Calu3 (cell line): ENCODE measurements at regions not wholly inside any gene's neighbourhood (a gene's known extent, or its start where the extent isn't known, plus 50 kb on each side); places are given as distances from the start of the nearest gene placed in this dataset.

Experiments used
- BruUV-seq: library from RNA; stranded (reverse); fragments of 400-500 nt; replicated peaks from 2 replicates; lab custom pipeline; 2021; lab: Mats Ljungman, UMichigan
- CTCF ChIA-PET: fragments of 300-600 bp; sonication (Branson Sonifier 250); formaldehyde crosslinking; loops from one replicate; lab custom pipeline; 2022; ENCODE audit warnings: antibody characterized with exemption; lab: Charles Lee
- DNase-seq: peaks from one replicate; pipeline ENCODE4 v3.0.0; 2022
- H3K27ac Mint-ChIP-seq: one replicate; pipeline ENCODE4 v1.8.0; 2022; ENCODE audit warnings: mixed read lengths; ENCODE audit not compliant: unreplicated experiment
- H3K27me3 Mint-ChIP-seq: one replicate; pipeline ENCODE4 v1.8.0; 2022; ENCODE audit warnings: mixed read lengths; ENCODE audit not compliant: unreplicated experiment
- H3K36me3 Mint-ChIP-seq: one replicate; pipeline ENCODE4 v1.8.0; 2022; ENCODE audit warnings: mild to moderate bottlenecking, moderate library complexity, mixed read lengths; ENCODE audit not compliant: insufficient read depth, unreplicated experiment
- H3K4me1 Mint-ChIP-seq: one replicate; pipeline ENCODE4 v1.8.0; 2022; ENCODE audit warnings: mild to moderate bottlenecking, low read depth, mixed read lengths; ENCODE audit not compliant: unreplicated experiment
- H3K4me3 Mint-ChIP-seq: one replicate; pipeline ENCODE4 v1.8.0; 2022; ENCODE audit warnings: mild to moderate bottlenecking, low read depth, moderate library complexity, mixed read lengths; ENCODE audit not compliant: unreplicated experiment
- H3K9me3 Mint-ChIP-seq: one replicate; pipeline ENCODE4 v1.8.0; 2022; ENCODE audit warnings: low read depth, mixed read lengths; ENCODE audit not compliant: unreplicated experiment
- CTCF ChIP-seq: fragments of 200-600 bp; IDR thresholded peaks from one replicate; pipeline ENCODE4 v1.8.0; 2022; ENCODE audit warnings: antibody characterized with exemption; ENCODE audit not compliant: unreplicated experiment
- intact Hi-C: fragments of 100-400 bp; cut with micrococcal nuclease; formaldehyde crosslinking; loops from one replicate; pipeline ENCODE4 v1.10.0; 2022; ENCODE audit not compliant: unreplicated experiment

- Mint-ChIP-seq H3K36me3 (no peaks in the 10 kb centered on the region), H3K4me3 (no peak overlapping the region), H3K4me1 (no peaks in the 10 kb centered on the region), H3K27ac (no peak overlapping the region), H3K9me3 (no peaks in the 10 kb centered on the region), H3K27me3 (no peaks in the 10 kb centered on the region)
- intact Hi-C loops: no loop called here
- CTCF ChIA-PET: no interaction called here
- no peak for DNase-seq
- no TSS peak for BruUV-seq
- TF ChIP-seq CTCF: no peak
Measured at GRCh38 chr13:105598529-105598928, 936.9 kb downstream of the EFNB2 start.

GRCh38 chr13:105597573-105597972 lies 937.9 kb downstream of the EFNB2 start:
- Mint-ChIP-seq H3K27me3 (no peaks in the 10 kb centered on the region), H3K9me3 (no peaks in the 10 kb centered on the region), H3K27ac (no peak overlapping the region), H3K4me3 (no peak overlapping the region), H3K4me1 (no peaks in the 10 kb centered on the region), H3K36me3 (no peaks in the 10 kb centered on the region)
- no TSS peak for BruUV-seq
- intact Hi-C loops: no loop called here
- CTCF ChIA-PET: no interaction called here
- DNase-seq: no peak
- TF ChIP-seq CTCF: no peak

GRCh38 chr13:105595471-105595870 lies 940.0 kb downstream of the EFNB2 start:
- no peak overlapping the region for H3K27ac Mint-ChIP-seq
- BruUV-seq: no TSS peak

GRCh38 chr13:105591277-105591676 lies 944.2 kb downstream of the EFNB2 start:
- no peak for DNase-seq
- no peak for TF ChIP-seq CTCF
- no TSS peak for BruUV-seq
- H3K4me3 Mint-ChIP-seq: no peak overlapping the region
- CTCF ChIA-PET: no interaction called here
- no peaks in the 10 kb centered on the region for H3K4me1 Mint-ChIP-seq
- no peaks in the 10 kb centered on the region for H3K36me3 Mint-ChIP-seq
- no peak overlapping the region for H3K27ac Mint-ChIP-seq
- intact Hi-C loops: no loop called here
- H3K9me3 Mint-ChIP-seq: no peaks in the 10 kb centered on the region
- no peaks in the 10 kb centered on the region for H3K27me3 Mint-ChIP-seq

More at GRCh38 chr13:105595471-105595870, 940.0 kb downstream of the EFNB2 start:
- no peak for TF ChIP-seq CTCF
- no peaks in the 10 kb centered on the region for H3K36me3 Mint-ChIP-seq
- intact Hi-C loops: no loop called here
- H3K4me1 Mint-ChIP-seq: no peaks in the 10 kb centered on the region
- CTCF ChIA-PET: no interaction called here
- H3K27me3 Mint-ChIP-seq: no peaks in the 10 kb centered on the region
- H3K9me3 Mint-ChIP-seq: no peaks in the 10 kb centered on the region
- no peak for DNase-seq
- no peak overlapping the region for H3K4me3 Mint-ChIP-seq
